Urinary bladder (tissue), 3 donors: ENCODE measurements at regions not wholly inside any gene's neighbourhood (a gene's known extent, or its start where the extent isn't known, plus 50 kb on each side); places are given as distances from the start of the nearest gene placed in this dataset.
"Not testable (repeated sequence)": the region's sequence is repeated elsewhere in the genome, so short reads cannot be mapped to it uniquely, and the experiment has no call there.

Experiments
- DNase-seq: peaks from one replicate; pipeline ENCODE4 v3.0.0-alpha.2; 2015; ENCODE audit errors: extremely low spot score
- H3K27ac ChIP-seq: one replicate; pipeline ENCODE4 v1.5.1; 2013; ENCODE audit warnings: low read depth, mild to moderate bottlenecking, moderate library complexity
- H3K36me3 ChIP-seq: one replicate; pipeline ENCODE4 v1.6.1; 2013; ENCODE audit warnings: mild to moderate bottlenecking, moderate library complexity; ENCODE audit not compliant: insufficient read depth
- H3K4me1 ChIP-seq: one replicate; pipeline ENCODE4 v1.6.1; 2013; ENCODE audit warnings: mild to moderate bottlenecking, moderate library complexity; ENCODE audit not compliant: insufficient read depth
- H3K4me3 ChIP-seq: one replicate; pipeline ENCODE4 v1.5.1; 2013; ENCODE audit warnings: low read depth, low read length
- WGBS: extraction: QIAGEN DNeasy Blood & Tissue Kit; methylation state at CpG from one replicate; pipeline ENCODE4 v1.1.7; 2013; 5-methylcytosine and 5-hydroxymethylcytosine counted together
- donor health status: healthy with polysubstance abuse.
- donor health status: healthy.

DNA sequence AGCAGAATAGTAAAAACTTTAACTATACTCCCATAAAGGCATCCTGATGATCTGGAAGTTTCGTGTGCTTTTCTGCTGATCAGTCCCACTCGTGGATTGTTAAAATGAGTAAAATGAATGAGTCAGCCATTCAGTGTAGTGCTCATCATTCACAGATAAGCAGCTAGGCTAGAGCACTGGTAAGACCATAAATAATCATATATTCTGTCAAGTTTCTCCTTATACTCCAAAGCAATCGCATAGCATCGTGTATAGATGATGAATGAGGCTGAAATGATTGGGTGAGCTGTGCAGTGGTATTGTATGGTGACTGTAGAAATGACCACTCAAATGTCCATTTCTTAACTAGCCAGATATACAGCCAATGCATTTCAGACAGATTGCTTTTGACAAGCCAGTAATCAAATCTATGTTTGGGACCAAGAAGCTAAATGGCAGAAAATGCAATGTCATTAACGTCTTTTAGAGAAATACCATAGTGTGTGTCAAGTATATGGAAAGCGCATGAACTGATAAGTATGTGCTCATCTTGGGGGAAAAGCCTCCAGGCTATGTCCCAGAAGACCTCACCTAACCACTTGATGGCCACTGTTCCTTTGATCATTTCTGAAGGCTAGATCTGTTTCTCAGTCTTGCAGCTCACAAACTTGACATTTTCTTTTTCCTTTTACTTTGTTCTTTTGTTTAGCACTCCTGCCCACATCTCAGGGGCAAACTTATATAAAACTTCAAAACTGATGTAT, 227.2 kb upstream of the FAM3C start:
- no peaks in the 10 kb centered on the region for H3K4me1 ChIP-seq
- 72% methylated on average over 6 of the region's 6 CpGs for WGBS
- H3K27ac ChIP-seq, result no peak overlapping the region
- no peaks in the 10 kb centered on the region for H3K36me3 ChIP-seq
- H3K4me3 ChIP-seq, result no peak overlapping the region
- no peak for DNase-seq

- no peak overlapping the region for H3K4me3 ChIP-seq
- DNase-seq, result no peak
- no peaks in the 10 kb centered on the region for H3K36me3 ChIP-seq
- H3K4me1 ChIP-seq, result no peaks in the 10 kb centered on the region
- no peak overlapping the region for H3K27ac ChIP-seq
- 67% methylated on average over 4 of the region's 4 CpGs for WGBS
Measured at GRCh38 chr7:121621937-121622336, 225.8 kb upstream of the FAM3C start.

DNA sequence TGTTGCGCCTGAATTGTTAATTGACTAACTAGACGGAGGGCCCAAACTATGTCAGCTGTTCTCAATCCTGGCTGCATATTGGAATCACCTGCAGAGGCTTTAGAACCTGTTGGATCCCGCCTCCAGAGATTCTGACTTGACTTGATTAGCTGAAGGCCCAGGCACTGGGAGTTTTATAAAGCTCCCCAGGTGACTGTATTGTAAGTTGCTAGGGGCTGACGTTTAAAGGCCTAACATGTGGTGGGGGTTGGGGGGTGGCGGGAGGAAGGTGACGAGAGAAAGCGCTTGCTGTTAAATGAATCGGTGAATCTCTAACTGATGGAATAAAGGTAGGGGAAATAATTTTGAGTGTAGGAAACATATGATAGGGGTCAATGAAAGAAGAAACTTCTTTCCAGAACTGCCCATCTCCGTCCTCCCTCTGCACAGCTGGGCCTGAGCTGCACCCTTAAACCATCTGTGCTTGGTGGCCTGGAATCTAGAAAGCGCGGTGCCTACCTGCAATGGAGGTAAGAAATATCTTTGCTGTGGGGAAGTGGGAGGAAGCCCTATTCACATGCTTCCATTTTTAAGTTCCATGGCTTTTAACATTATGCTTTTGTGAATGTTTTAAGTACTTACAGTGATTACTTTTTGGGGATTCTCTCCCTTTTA, 225.0 kb upstream of the FAM3C start:
- H3K36me3 ChIP-seq, result no peaks in the 10 kb centered on the region
- H3K27ac ChIP-seq, result no peak overlapping the region
- H3K4me3 ChIP-seq, result no peak overlapping the region
- 87% methylated on average over 11 of the region's 11 CpGs for WGBS
- DNase-seq, result no peak
- no peaks in the 10 kb centered on the region for H3K4me1 ChIP-seq

DNA sequence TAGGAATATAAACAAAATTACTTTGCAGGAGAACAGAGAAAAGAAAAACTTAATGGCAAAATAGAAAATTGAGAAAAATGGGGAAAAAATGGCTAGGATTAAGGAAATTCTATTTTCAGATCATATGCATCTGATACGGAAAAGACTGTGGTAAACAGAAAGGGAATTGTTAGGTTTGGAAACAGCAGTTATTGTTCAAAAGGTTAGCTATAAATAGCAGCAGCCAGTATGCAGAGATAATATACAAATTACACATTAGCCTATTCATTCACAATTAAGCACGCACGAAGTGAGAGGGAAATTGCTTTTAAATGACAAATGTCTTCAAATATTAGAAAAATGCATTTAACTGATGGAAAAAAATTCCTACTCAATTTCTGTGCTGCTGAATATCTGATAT, 224.1 kb upstream of the FAM3C start:
- Histone ChIP-seq H3K4me3 (no peak overlapping the region), H3K36me3 (no peaks in the 10 kb centered on the region), H3K27ac (no peak overlapping the region), H3K4me1 (no peaks in the 10 kb centered on the region)
- DNase-seq, result no peak
- 60% methylated on average over 3 of the region's 3 CpGs for WGBS

DNA sequence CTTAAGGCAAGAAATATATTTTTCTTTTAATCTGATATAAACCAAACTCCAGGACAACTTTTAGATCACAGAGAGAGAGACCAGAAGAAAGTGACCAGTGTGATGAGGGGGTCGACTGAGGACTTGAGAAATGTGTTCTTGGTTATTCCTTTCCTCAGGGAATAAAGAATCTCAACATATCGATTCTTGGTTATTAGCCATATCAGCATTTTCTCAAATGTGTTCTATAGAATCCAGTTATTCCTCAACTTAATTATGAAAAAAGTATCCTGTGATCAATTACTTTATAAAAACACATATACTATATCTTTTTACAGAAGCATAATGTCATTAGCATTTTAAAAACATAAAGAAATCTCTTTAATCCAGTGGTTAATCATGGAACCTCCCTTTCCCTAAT, 222.1 kb upstream of the FAM3C start:
- DNase-seq, result no peak
- Histone ChIP-seq H3K4me1 (no peaks in the 10 kb centered on the region), H3K36me3 (no peaks in the 10 kb centered on the region), H3K4me3 (no peak overlapping the region), H3K27ac (no peak overlapping the region)
- 77% methylated on average over 2 of the region's 2 CpGs for WGBS

GRCh38 chr7:121610243-121610642, 214.1 kb upstream of the FAM3C start:
- no peaks in the 10 kb centered on the region for H3K4me1 ChIP-seq
- WGBS, result 14% methylated on average over 1 of the region's 1 CpG
- H3K36me3 ChIP-seq, result peaks cover 2% of the 10 kb centered on the region
- DNase-seq, result no peak
- H3K4me3 ChIP-seq, result no peak overlapping the region
- no peak overlapping the region for H3K27ac ChIP-seq

GRCh38 chr7:121609208-121609607, 213.1 kb upstream of the FAM3C start:
- no peak for DNase-seq
- H3K4me3 ChIP-seq, result no peak overlapping the region
- no peaks in the 10 kb centered on the region for H3K4me1 ChIP-seq
- peaks cover 2% of the 10 kb centered on the region for H3K36me3 ChIP-seq
- H3K27ac ChIP-seq, result no peak overlapping the region

- H3K27ac ChIP-seq, result no peak overlapping the region
- no peak overlapping the region for H3K4me3 ChIP-seq
- WGBS, result 45% methylated on average over 6 of the region's 6 CpGs
- no peaks in the 10 kb centered on the region for H3K4me1 ChIP-seq
- H3K36me3 ChIP-seq, result peaks cover 2% of the 10 kb centered on the region
- DNase-seq, result no peak
Measured at GRCh38 chr7:121608785-121609184, 212.7 kb upstream of the FAM3C start.

GRCh38 chr7:121608183-121608582, 212.1 kb upstream of the FAM3C start:
- not testable (repeated sequence) for H3K4me1 ChIP-seq, H3K4me3 ChIP-seq, H3K36me3 ChIP-seq, H3K27ac ChIP-seq, DNase-seq
- WGBS, result 86% methylated on average over 2 of the region's 2 CpGs

DNA sequence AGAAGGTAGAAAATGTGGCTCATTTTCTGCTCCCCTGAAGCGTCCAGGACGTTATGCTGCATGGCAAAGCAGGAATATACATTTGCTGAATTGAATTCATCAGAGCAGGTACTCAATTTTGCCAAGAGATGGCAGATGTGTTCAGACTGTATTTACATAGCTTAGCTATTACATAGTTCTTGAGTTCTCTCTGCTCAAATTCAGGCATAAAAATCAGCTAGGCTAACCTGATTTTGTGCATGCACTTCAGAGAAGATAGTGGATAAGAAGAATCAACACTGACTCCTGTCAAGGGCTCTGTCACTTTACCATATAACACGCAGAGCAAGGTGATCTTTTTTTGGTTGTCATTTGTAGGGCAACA, 209.2 kb upstream of the FAM3C start:
- no peak overlapping the region for H3K4me3 ChIP-seq
- 44% methylated on average over 3 of the region's 3 CpGs for WGBS
- DNase-seq, result no peak
- no peaks in the 10 kb centered on the region for H3K4me1 ChIP-seq
- H3K27ac ChIP-seq, result no peak overlapping the region
- no peaks in the 10 kb centered on the region for H3K36me3 ChIP-seq

GRCh38 chr7:121604627-121605316, 208.7 kb upstream of the FAM3C start:
- Histone ChIP-seq H3K4me3 (no peak overlapping the region), H3K27ac (no peak overlapping the region), H3K4me1 (no peaks in the 10 kb centered on the region), H3K36me3 (no peaks in the 10 kb centered on the region)
- no peak for DNase-seq
- WGBS, result 32% methylated on average over 2 of the region's 2 CpGs

DNA sequence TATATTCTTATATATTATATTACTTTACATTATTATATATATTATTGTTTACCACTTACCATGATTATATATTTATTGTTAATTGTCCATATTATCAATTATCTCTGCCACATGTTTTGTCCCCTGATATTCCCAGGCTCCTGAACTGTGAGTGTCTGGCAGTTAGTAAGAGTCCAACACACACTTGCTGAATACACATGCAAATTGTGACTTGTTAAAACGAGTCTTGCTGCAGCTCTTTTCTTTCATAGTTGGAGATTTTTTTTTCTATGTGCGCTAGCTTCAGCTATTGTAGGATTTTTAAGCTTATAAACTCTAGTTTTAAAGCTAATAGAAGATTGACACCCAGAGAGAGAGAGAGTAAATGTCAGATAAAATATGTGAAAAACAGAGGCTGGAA, 207.8 kb upstream of the FAM3C start:
- no peak overlapping the region for H3K27ac ChIP-seq
- no peak for DNase-seq
- no peaks in the 10 kb centered on the region for H3K36me3 ChIP-seq
- H3K4me3 ChIP-seq, result no peak overlapping the region
- H3K4me1 ChIP-seq, result no peaks in the 10 kb centered on the region
- 67% methylated on average over 2 of the region's 2 CpGs for WGBS

- no peak overlapping the region for H3K4me3 ChIP-seq
- DNase-seq, result no peak
- H3K27ac ChIP-seq, result no peak overlapping the region
- no peaks in the 10 kb centered on the region for H3K4me1 ChIP-seq
- 97% methylated on average over 1 of the region's 1 CpG for WGBS
- no peaks in the 10 kb centered on the region for H3K36me3 ChIP-seq
Measured at GRCh38 chr7:121599887-121600286, 203.8 kb upstream of the FAM3C start.
